HEK293 (cell line): ENCODE measurements at regions not wholly inside any gene's neighbourhood (a gene's known extent, or its start where the extent isn't known, plus 50 kb on each side); places are given as distances from the start of the nearest gene placed in this dataset.

Experiments used
- CTCF ChIA-PET: fragments of 350-600 bp; formaldehyde crosslinking; extraction: SDS; loops from one replicate; lab custom pipeline; 2021; ENCODE audit warnings: antibody characterized with exemption; lab: Yijun Ruan, JAX
- POLR2A ChIA-PET: fragments of 300-600 bp; formaldehyde crosslinking; extraction: SDS; loops from one replicate; lab custom pipeline; 2020; ENCODE audit warnings: antibody characterized with exemption, inconsistent platforms; lab: Yijun Ruan, JAX
- H3K27ac ChIP-seq: fragments of 200-500 bp; sonication (Bioruptor generic); 2 replicates; pipeline ENCODE4 v1.5.1; 2014; ENCODE audit warnings: low read depth, low read length, control low read depth, inconsistent platforms; ENCODE audit errors: extremely low read depth
- H3K36me3 ChIP-seq, 2 experiments: fragments of 200-500 bp in 1 of 2; sonication (Bioruptor generic) in 1 of 2; 1 replicate in 1 of 2; 2 replicates in 1 of 2; pipeline ENCODE4 v1.5.1; 2014 to 2017; ENCODE audit warnings: inconsistent platforms in 2 of 2, low read length in 2 of 2; ENCODE audit not compliant: control insufficient read depth in 2 of 2, insufficient read depth in 1 of 2
- H3K4me1 ChIP-seq: fragments of 200-500 bp; sonication (Bioruptor generic); 2 replicates; pipeline ENCODE4 v1.5.1; 2014; ENCODE audit warnings: mild to moderate bottlenecking, low read length, inconsistent platforms; ENCODE audit not compliant: control insufficient read depth, insufficient read depth
- H3K4me3 ChIP-seq: 2 replicates; pipeline ENCODE4 v1.5.1; 2011; ENCODE audit warnings: low read depth, mild to moderate bottlenecking, control low read depth, low read length, moderate library complexity
- H3K9me3 ChIP-seq: fragments of 200-500 bp; sonication (Bioruptor generic); 2 replicates; pipeline ENCODE4 v1.5.1; 2014; ENCODE audit warnings: low read depth, low read length, inconsistent platforms; ENCODE audit not compliant: control insufficient read depth, insufficient read depth
- GLI4 ChIP-seq: fragments of 450-650 bp; formaldehyde crosslinking; IDR thresholded peaks from 2 replicates; pipeline ENCODE4 v1.5.1; 2016; ENCODE audit warnings: missing biosample characterization, missing genetic modification characterization
- KLF7 ChIP-seq: fragments of 450-650 bp; formaldehyde crosslinking; IDR thresholded peaks from 2 replicates; pipeline ENCODE4 v1.5.1; 2016; ENCODE audit warnings: missing biosample characterization, missing genetic modification characterization, borderline replicate concordance
- MYNN ChIP-seq: fragments of 450-650 bp; formaldehyde crosslinking; IDR thresholded peaks from 2 replicates; pipeline ENCODE4 v1.5.1; 2016; ENCODE audit warnings: missing biosample characterization, missing genetic modification characterization, borderline replicate concordance
- ZBTB7A ChIP-seq: fragments of 450-650 bp; formaldehyde crosslinking; IDR thresholded peaks from 2 replicates; pipeline ENCODE4 v1.5.1; 2016; ENCODE audit warnings: low read depth, missing biosample characterization, missing genetic modification characterization
- ZNF16 ChIP-seq: fragments of 450-650 bp; formaldehyde crosslinking; IDR thresholded peaks from 2 replicates; pipeline ENCODE4 v1.5.1; 2016; ENCODE audit warnings: low read depth, missing biosample characterization, missing genetic modification characterization
- ZNF324 ChIP-seq: fragments of 450-650 bp; formaldehyde crosslinking; IDR thresholded peaks from 2 replicates; pipeline ENCODE4 v1.5.1; 2016; ENCODE audit warnings: missing biosample characterization, missing genetic modification characterization
- ZNF354C ChIP-seq: fragments of 450-650 bp; formaldehyde crosslinking; IDR thresholded peaks from 2 replicates; pipeline ENCODE4 v1.5.1; 2016; ENCODE audit warnings: missing biosample characterization, missing genetic modification characterization, low read depth, borderline replicate concordance
- ZNF473 ChIP-seq: fragments of 450-650 bp; formaldehyde crosslinking; IDR thresholded peaks from 2 replicates; pipeline ENCODE4 v1.5.1; 2017; ENCODE audit warnings: missing biosample characterization, missing genetic modification characterization
- ZNF521 ChIP-seq: fragments of 450-650 bp; formaldehyde crosslinking; IDR thresholded peaks from 2 replicates; pipeline ENCODE4 v1.5.1; 2017; ENCODE audit warnings: missing biosample characterization, mild to moderate bottlenecking, missing genetic modification characterization
- ZNF571 ChIP-seq: fragments of 450-650 bp; formaldehyde crosslinking; IDR thresholded peaks from 2 replicates; pipeline ENCODE4 v1.5.0; 2017; ENCODE audit warnings: missing biosample characterization, missing genetic modification characterization
- ZNF670 ChIP-seq: fragments of 450-650 bp; formaldehyde crosslinking; IDR thresholded peaks from 2 replicates; pipeline ENCODE4 v1.5.1; 2016; ENCODE audit warnings: missing biosample characterization, missing genetic modification characterization, low read depth
- TF ChIP-seq, protein P1 (sequence below): fragments of 450-650 bp; formaldehyde crosslinking; IDR thresholded peaks from 2 replicates; pipeline ENCODE4 v1.5.1; 2016; ENCODE audit warnings: missing biosample characterization, missing genetic modification characterization, low read depth
- TF ChIP-seq, protein P2 (sequence below): IDR thresholded peaks from 2 replicates; pipeline ENCODE4 v1.6.1; 2011; ENCODE audit warnings: mild to moderate bottlenecking, low read depth, low read length, borderline replicate concordance
- TF ChIP-seq, protein P3 (sequence below): fragments of 450-650 bp; IDR thresholded peaks from 2 replicates; pipeline ENCODE4 v1.5.1; 2018; ENCODE audit warnings: missing biosample characterization, missing genetic modification characterization
- TF ChIP-seq, protein P4 (sequence below): fragments of 450-650 bp; formaldehyde crosslinking; IDR thresholded peaks from 2 replicates; pipeline ENCODE4 v1.5.1; 2016; ENCODE audit warnings: missing biosample characterization, missing genetic modification characterization
- TF ChIP-seq, protein P5 (sequence below): fragments of 450-650 bp; formaldehyde crosslinking; IDR thresholded peaks from 2 replicates; pipeline ENCODE4 v1.5.1; 2016; ENCODE audit warnings: missing biosample characterization, missing genetic modification characterization
- TF ChIP-seq, protein P6 (sequence below): fragments of 450-650 bp; formaldehyde crosslinking; optimal IDR thresholded peaks from 2 replicates; pipeline ENCODE3; 2016; ENCODE audit warnings: missing biosample characterization, mild to moderate bottlenecking, missing genetic modification characterization

DNA sequence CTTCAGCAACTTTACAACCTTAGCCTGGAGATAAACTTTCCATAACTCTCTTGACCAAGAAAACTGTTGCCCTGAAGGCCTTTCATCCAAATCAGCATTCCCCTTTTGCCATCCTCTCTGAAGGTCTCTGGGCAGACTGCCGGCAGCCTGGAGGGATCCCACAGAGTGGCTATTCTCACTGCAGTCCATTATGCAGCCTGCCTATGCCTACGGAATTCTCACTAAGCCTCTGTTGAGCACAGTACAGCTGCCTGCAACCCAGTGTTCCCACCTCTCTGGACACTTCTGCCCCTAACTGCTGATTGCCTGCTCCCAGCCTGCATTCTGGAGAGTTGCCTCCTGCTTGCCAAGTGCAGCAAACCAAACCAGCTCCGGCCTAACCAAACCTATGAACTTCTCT is 548.9 kb upstream of the STEAP1 start (continued):
- TF ChIP-seq, protein P1, sequence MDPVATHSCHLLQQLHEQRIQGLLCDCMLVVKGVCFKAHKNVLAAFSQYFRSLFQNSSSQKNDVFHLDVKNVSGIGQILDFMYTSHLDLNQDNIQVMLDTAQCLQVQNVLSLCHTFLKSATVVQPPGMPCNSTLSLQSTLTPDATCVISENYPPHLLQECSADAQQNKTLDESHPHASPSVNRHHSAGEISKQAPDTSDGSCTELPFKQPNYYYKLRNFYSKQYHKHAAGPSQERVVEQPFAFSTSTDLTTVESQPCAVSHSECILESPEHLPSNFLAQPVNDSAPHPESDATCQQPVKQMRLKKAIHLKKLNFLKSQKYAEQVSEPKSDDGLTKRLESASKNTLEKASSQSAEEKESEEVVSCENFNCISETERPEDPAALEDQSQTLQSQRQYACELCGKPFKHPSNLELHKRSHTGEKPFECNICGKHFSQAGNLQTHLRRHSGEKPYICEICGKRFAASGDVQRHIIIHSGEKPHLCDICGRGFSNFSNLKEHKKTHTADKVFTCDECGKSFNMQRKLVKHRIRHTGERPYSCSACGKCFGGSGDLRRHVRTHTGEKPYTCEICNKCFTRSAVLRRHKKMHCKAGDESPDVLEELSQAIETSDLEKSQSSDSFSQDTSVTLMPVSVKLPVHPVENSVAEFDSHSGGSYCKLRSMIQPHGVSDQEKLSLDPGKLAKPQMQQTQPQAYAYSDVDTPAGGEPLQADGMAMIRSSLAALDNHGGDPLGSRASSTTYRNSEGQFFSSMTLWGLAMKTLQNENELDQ (tag by site-specific recombination): no peak
- TF ChIP-seq, protein P2, sequence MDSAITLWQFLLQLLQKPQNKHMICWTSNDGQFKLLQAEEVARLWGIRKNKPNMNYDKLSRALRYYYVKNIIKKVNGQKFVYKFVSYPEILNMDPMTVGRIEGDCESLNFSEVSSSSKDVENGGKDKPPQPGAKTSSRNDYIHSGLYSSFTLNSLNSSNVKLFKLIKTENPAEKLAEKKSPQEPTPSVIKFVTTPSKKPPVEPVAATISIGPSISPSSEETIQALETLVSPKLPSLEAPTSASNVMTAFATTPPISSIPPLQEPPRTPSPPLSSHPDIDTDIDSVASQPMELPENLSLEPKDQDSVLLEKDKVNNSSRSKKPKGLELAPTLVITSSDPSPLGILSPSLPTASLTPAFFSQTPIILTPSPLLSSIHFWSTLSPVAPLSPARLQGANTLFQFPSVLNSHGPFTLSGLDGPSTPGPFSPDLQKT: no peak
- TF ChIP-seq GLI4: no peak
- TF ChIP-seq ZNF670: no peak
- TF ChIP-seq, protein P3, sequence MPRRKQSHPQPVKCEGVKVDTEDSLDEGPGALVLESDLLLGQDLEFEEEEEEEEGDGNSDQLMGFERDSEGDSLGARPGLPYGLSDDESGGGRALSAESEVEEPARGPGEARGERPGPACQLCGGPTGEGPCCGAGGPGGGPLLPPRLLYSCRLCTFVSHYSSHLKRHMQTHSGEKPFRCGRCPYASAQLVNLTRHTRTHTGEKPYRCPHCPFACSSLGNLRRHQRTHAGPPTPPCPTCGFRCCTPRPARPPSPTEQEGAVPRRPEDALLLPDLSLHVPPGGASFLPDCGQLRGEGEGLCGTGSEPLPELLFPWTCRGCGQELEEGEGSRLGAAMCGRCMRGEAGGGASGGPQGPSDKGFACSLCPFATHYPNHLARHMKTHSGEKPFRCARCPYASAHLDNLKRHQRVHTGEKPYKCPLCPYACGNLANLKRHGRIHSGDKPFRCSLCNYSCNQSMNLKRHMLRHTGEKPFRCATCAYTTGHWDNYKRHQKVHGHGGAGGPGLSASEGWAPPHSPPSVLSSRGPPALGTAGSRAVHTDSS (tag by site-specific recombination): no peak

DNA sequence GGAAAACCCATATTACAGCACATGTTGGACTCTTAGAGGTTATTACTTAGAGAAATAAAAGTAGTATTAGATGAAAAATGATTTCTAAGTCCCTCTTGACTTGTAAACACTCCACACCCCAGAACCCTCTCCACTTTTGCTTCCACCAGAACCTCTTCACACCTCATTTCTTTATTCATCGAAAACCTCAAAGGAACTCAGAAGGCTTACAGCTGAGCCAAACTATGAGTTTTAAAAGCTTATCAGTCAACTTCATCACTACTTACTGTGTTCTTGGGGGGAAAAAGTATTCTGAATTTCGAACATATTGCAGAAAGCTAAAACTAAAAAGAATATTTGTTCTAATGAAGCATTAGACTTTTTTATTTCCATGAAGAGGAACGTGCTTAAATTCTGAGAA is 547.8 kb upstream of the STEAP1 start:
- ChIA-PET POLR2A (no interaction called here), CTCF (no interaction called here)
- Histone ChIP-seq H3K9me3 (no peaks in the 10 kb centered on the region), H3K4me1 (no peaks in the 10 kb centered on the region; the same call in 1 of the 2 replicates), H3K4me3 (no peak overlapping the region), H3K27ac (no peak overlapping the region), H3K36me3 (no peaks in the 10 kb centered on the region)
- TF ChIP-seq KLF7 (no peak), ZNF324 (tag by site-specific recombination) (no peak), ZBTB7A (tag by site-specific recombination) (no peak), MYNN (tag by site-specific recombination) (no peak), ZNF473 (no peak), ZNF521 (tag by site-specific recombination) (no peak), ZNF354C (no peak), ZNF571 (tag by site-specific recombination) (no peak), ZNF16 (tag by site-specific recombination) (no peak)
- TF ChIP-seq, protein P4, sequence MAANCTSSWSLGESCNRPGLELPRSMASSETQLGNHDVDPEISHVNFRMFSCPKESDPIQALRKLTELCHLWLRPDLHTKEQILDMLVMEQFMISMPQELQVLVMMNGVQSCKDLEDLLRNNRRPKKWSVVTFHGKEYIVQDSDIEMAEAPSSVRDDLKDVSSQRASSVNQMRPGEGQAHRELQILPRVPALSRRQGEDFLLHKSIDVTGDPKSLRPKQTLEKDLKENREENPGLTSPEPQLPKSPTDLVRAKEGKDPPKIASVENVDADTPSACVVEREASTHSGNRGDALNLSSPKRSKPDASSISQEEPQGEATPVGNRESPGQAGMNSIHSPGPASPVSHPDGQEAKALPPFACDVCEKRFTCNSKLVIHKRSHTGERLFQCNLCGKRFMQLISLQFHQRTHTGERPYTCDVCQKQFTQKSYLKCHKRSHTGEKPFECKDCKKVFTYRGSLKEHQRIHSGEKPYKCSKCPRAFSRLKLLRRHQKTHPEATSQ (tag by site-specific recombination): no peak
- TF ChIP-seq, protein P5, sequence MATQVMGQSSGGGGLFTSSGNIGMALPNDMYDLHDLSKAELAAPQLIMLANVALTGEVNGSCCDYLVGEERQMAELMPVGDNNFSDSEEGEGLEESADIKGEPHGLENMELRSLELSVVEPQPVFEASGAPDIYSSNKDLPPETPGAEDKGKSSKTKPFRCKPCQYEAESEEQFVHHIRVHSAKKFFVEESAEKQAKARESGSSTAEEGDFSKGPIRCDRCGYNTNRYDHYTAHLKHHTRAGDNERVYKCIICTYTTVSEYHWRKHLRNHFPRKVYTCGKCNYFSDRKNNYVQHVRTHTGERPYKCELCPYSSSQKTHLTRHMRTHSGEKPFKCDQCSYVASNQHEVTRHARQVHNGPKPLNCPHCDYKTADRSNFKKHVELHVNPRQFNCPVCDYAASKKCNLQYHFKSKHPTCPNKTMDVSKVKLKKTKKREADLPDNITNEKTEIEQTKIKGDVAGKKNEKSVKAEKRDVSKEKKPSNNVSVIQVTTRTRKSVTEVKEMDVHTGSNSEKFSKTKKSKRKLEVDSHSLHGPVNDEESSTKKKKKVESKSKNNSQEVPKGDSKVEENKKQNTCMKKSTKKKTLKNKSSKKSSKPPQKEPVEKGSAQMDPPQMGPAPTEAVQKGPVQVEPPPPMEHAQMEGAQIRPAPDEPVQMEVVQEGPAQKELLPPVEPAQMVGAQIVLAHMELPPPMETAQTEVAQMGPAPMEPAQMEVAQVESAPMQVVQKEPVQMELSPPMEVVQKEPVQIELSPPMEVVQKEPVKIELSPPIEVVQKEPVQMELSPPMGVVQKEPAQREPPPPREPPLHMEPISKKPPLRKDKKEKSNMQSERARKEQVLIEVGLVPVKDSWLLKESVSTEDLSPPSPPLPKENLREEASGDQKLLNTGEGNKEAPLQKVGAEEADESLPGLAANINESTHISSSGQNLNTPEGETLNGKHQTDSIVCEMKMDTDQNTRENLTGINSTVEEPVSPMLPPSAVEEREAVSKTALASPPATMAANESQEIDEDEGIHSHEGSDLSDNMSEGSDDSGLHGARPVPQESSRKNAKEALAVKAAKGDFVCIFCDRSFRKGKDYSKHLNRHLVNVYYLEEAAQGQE (tag by site-specific recombination): no peak
- TF ChIP-seq, protein P6, sequence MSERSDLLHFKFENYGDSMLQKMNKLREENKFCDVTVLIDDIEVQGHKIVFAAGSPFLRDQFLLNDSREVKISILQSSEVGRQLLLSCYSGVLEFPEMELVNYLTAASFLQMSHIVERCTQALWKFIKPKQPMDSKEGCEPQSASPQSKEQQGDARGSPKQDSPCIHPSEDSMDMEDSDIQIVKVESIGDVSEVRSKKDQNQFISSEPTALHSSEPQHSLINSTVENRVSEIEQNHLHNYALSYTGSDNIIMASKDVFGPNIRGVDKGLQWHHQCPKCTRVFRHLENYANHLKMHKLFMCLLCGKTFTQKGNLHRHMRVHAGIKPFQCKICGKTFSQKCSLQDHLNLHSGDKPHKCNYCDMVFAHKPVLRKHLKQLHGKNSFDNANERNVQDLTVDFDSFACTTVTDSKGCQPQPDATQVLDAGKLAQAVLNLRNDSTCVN: no peak
